HG02981 (cell line): ENCODE measurements at regions not wholly inside any gene's neighbourhood (a gene's known extent, or its start where the extent isn't known, plus 50 kb on each side); places are given as distances from the start of the nearest gene placed in this dataset.
"Not testable (repeated sequence)": the region's sequence is repeated elsewhere in the genome, so short reads cannot be mapped to it uniquely, and the experiment has no call there.

ENCODE experiments used
- ATAC-seq: cut with Tn5 transposase; IDR thresholded peaks from one replicate; pipeline ENCODE4 v1.9.1; 2021; ENCODE audit warnings: mild to moderate bottlenecking, moderate library complexity; ENCODE audit not compliant: unreplicated experiment

DNA sequence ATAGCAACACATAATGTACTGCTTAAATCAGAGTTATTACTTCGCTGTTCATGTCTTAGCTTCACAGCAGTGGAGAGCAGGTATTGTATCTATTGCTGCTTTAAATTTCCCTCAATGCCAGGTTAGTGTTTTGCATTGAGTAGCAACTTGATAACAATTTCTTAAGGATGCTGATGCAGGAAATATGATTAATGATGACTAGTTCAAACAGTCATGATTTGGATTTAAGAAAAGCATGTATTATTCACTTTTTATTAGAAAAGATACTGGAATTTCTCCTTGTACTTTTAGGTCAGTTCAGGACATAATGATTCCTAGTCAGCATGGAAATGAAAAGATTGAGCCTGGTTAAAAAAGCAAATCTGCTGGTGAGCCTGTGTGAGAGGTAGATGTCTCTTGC, 67.2 kb upstream of the ARHGAP29 start:
- no peak for ATAC-seq

DNA sequence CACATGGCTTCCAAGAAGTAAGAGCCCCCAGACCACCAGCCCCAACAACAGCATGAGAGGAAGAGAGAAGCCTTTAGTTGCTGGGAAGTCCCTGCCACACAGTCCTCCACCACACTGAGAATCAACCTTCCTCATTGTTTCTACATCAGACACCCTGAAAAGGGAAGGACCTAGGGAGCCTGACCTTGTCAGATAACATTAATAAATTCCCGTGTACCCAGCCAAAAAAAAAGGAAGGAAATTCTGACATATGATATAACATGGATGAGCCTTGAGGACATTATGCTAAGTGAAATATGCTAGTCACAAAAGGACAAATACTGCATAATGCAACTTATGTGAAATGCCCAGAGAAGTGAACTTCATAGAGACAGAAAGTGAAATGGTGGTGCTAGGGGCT, 65.6 kb upstream of the ARHGAP29 start:
- ATAC-seq = no peak

GRCh38 chr1:94302497-94302896, 65.1 kb upstream of the ARHGAP29 start:
- no peak for ATAC-seq

GRCh38 chr1:94301186-94301585, 63.8 kb upstream of the ARHGAP29 start:
- no peak for ATAC-seq

DNA sequence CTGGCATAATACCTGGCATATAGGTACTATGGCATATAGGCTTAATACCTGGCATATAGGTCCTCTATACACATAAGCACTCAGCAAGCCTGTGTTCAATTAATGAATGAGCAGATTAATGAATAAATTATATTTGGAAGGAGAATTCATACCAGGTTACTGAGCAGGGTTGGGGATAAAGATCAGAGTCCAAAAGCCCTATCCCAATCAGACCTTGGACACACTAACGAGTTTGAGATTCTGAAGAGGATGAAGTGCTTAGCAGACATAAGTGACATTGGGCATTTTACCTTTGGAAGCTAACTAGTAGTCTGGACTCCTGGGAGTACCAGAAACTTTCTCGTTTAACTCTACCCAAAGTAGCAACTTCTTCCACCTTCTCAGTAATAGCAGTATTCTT, 63.3 kb upstream of the ARHGAP29 start:
- no peak for ATAC-seq

DNA sequence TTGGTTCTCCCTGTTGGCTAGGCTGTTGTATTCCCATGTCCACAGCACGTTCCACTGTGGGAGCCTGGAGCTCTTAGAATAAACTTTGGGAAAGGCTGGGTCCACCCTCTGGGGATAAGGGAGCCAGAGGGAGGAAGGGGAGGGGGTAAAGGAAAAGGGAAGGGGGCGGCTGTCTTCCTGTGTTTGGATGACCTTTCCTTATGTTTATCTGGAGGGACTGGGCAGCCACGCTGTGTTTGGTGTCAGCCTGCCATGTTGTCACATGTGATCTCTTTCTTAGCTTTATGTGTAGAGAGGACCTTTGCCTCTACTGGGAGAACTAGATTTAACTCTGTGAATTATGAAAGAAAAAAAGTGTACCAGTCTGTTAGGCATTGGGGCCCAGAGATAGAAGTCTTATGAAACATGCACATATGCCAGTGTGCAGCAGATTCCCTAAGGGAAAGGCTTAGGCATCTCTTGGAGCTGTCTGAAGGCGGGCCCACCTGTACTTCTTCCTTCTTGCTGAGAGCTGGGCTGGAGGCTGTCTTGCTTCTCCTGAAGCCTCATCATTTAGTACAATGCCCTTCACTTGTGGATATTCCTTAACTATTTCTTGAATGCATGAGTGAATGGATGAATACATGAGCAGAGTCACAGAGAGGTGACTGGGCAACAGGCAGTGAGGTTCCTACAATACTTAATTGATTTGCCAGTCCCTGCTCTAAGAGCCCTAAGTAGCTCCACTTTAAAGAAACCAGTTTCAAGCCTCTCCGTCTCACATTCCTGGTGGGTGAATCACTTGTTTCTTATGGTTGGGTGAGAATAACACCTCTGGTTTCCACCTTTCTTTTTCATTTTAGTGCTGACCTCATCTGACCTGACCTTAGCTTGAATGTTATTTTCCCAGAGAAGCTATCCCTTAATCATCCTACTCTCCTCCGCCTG, 62.5 kb upstream of the ARHGAP29 start:
- ATAC-seq = no peak

GRCh38 chr1:94298861-94299260, 61.5 kb upstream of the ARHGAP29 start:
- ATAC-seq = no peak

DNA sequence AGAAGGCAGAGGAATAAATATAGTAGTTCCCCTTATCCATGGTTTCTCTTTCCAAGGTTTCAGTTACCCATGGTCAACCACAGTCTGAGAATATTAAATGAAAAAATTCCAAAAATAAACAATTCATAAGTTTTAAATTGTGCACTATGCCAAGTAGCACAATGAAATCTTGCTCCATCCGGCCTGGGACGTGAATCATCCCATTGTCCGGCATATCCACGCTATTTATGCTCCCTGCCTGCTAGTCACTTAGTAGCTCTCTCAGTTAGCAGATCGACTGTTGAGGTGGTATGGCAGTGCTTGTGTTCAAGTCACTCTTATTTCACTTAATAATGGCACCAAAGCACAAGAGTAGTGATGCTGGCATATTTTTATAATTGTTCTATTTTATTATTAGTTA, 58.6 kb upstream of the ARHGAP29 start:
- ATAC-seq = no peak

DNA sequence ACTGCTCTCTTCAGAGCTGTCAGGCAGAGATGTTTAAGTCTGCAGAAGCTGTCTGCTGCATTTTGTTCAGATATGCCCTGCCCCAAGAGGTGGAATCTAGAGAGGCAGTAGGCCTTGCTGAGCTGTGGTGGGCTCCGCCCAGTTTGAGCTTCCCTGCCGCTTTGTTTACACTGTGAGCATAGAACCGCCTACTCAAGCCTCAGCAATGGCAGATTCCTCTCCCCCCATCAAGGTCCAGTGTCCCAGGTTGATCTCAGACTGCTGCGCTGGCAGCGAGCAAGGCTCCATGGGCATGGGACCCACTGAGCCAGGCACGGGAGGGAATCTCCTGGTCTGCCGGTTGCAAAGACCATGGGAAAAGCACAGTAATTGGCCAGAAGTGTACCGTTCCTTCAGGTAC, 55.6 kb upstream of the ARHGAP29 start:
- ATAC-seq = not testable (repeated sequence)

GRCh38 chr1:94289244-94289643, 51.9 kb upstream of the ARHGAP29 start:
- not testable (repeated sequence) for ATAC-seq
